ENCODE measurements at regions not wholly inside any gene's neighbourhood (a gene's known extent, or its start where the extent isn't known, plus 50 kb on each side); places are given as distances from the start of the nearest gene placed in this dataset.

DNA sequence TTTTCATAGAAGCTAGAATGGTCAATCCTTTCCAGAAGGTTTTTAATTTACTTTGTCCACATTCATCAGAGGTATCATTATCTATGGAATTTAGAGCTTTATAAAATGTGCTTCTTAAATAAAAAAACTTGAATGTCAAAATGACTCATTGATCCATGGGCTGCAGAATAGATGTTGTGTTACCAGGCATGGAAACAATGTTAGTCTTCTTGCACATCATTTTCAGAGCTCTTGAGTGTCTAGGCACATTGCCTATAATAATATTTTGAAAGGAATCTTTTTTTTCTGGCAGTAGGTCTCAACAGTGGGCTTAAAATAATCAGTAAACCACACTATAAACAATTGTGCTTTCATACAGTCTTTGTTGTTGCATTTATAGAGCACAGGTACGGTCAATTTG lies 200.3 kb downstream of the FAT4 start:
- H3K4me3 ChIP-seq (ENCODE audit: low read length): no peak overlapping the region
- no peaks in the 10 kb centered on the region for H3K9me3 ChIP-seq (replicated peaks; ENCODE audit: low read length)
- no peaks in the 10 kb centered on the region for H3K36me3 ChIP-seq (ENCODE audit: insufficient read depth, low read length)
- H3K9ac ChIP-seq (ENCODE audit: low read depth, low read length): no peak overlapping the region
- H3K4me2 ChIP-seq (ENCODE audit: low read length): no peak overlapping the region
- no peaks in the 10 kb centered on the region for H3K4me1 ChIP-seq (ENCODE audit: control insufficient read depth, insufficient read depth, low read length)
- H3K27me3 ChIP-seq (ENCODE audit: control insufficient read depth, insufficient read depth, low read length): no peaks in the 10 kb centered on the region

DNA sequence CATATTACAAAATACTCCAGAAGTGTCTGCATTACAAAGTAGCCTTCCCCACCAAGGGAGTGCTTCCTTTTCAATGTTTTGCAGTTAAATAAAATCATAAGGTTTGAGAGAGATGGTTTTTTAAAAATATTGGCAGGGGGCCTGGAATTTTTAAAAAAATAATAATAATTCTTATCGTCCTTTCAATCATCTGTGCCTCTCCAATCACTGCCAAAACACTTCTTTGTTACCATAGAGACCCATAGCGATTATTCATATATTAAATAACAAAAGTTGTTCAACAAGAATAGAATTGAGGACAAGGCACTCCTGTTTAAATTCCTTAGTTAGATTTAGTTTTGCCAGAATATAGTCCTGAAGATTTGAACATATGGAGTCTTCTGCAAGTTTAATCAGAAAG lies 203.1 kb downstream of the FAT4 start:
- H3K4me3 ChIP-seq (ENCODE audit: low read length): no peak overlapping the region
- no peaks in the 10 kb centered on the region for H3K4me1 ChIP-seq (ENCODE audit: control insufficient read depth, insufficient read depth, low read length)
- no peaks in the 10 kb centered on the region for H3K27me3 ChIP-seq (ENCODE audit: control insufficient read depth, insufficient read depth, low read length)
- H3K36me3 ChIP-seq (ENCODE audit: insufficient read depth, low read length): no peaks in the 10 kb centered on the region
- H3K4me2 ChIP-seq (ENCODE audit: low read length): no peak overlapping the region
- H3K9ac ChIP-seq (ENCODE audit: low read depth, low read length): no peak overlapping the region
- no peaks in the 10 kb centered on the region for H3K9me3 ChIP-seq (replicated peaks; ENCODE audit: low read length)

DNA sequence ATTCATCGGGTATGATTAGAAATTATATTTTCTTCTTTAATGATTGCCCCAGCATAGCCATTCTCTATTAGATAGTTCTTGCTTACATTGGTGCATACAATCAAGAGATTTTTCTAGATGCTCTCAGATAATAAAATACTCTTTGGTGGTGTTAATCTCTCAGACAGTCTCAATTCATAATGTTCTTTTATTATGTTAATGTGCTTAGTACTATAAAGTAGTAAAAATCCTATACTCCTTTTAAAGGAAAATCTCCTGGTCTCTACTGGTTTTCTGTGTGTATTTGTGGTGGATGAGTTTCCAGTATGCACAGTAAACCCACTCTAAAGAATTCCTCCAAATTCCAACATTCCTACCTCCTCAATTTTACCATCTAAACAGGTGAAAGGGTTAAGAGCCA lies 203.5 kb downstream of the FAT4 start:
- Histone ChIP-seq H3K4me3 (ENCODE audit: low read length) (no peak overlapping the region), H3K4me2 (ENCODE audit: low read length) (no peak overlapping the region), H3K36me3 (ENCODE audit: insufficient read depth, low read length) (no peaks in the 10 kb centered on the region), H3K4me1 (ENCODE audit: control insufficient read depth, insufficient read depth, low read length) (no peaks in the 10 kb centered on the region), H3K27me3 (ENCODE audit: control insufficient read depth, insufficient read depth, low read length) (no peaks in the 10 kb centered on the region), H3K9ac (ENCODE audit: low read depth, low read length) (no peak overlapping the region), H3K9me3 (replicated peaks; ENCODE audit: low read length) (no peaks in the 10 kb centered on the region)

DNA sequence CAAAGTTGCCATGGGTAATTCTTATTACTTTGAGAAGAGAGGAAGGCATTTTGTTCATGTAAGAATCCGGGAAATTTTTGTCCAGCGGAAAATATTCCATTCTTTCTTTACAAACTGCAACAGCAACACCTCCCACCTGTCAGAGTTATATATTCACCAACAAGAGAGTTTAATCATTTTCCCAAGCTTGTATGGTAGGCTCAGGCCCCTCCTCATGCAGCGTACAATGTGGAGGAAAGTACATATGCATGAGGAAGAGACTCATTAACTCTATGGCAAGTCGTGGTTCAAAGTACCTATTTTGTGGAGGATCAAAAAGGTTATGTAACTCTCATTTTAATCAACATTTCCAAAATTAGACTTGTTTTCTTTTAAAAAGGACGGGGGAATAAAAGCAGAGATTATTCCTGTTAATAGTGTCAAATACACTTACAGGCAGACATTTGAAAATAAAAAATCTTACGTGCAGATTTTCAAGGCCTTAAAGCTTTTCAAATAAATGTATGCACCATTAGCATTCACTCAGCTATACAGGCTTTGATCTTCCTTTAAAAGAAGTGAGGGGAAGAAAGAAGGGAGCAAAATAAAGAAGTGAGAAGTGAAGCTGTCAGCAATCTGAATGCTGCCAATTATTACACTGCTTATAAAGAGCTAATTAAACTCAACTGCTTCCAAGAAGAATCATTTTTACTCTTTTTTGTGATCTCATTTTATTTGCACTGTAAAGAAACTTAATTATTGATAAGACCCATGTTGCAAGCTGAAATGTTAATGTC lies 204.8 kb downstream of the FAT4 start:
- no peaks in the 10 kb centered on the region for H3K9me3 ChIP-seq (replicated peaks; ENCODE audit: low read length)
- no peaks in the 10 kb centered on the region for H3K36me3 ChIP-seq (ENCODE audit: insufficient read depth, low read length)
- no peak overlapping the region for H3K4me3 ChIP-seq (ENCODE audit: low read length)
- H3K27me3 ChIP-seq (ENCODE audit: control insufficient read depth, insufficient read depth, low read length): no peaks in the 10 kb centered on the region
- no peaks in the 10 kb centered on the region for H3K4me1 ChIP-seq (ENCODE audit: control insufficient read depth, insufficient read depth, low read length)
- H3K9ac ChIP-seq (ENCODE audit: low read depth, low read length): no peak overlapping the region
- no peak overlapping the region for H3K4me2 ChIP-seq (ENCODE audit: low read length)

DNA sequence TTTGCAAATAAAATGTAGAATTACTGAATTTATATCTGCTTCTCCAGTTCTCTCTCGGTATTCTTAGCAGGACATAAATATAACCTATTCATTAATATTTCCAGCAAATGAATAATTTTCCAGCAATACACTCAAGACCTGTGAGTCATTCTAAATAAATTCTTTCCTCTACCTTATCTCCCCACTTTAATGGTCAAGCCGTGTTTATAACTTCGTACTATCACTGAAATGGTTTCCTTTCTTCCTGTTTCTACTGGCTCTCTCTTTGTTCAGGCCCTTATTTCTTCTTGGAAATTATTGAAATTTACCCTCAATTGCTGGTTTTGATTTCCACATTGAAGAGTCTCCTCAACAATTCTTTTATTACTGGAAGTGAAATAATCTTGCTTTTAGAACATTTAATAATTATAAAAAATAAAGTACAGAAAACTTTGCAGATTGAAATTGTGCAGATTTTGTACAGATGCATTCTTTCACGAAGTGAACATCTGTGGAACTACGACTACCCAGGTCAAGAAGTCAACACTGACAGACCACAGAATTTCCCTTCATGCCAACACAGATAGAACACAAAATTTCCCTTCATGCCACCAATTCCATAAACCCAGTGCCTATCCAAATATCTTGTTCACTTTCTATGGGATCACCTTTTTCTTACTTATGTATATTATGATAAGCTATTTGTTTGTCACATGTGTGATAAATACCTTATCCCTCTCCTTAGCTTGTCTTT lies 205.7 kb downstream of the FAT4 start:
- no peaks in the 10 kb centered on the region for H3K4me1 ChIP-seq (ENCODE audit: control insufficient read depth, insufficient read depth, low read length)
- no peak overlapping the region for H3K4me3 ChIP-seq (ENCODE audit: low read length)
- no peak overlapping the region for H3K9ac ChIP-seq (ENCODE audit: low read depth, low read length)
- H3K9me3 ChIP-seq (replicated peaks; ENCODE audit: low read length): no peaks in the 10 kb centered on the region
- no peaks in the 10 kb centered on the region for H3K27me3 ChIP-seq (ENCODE audit: control insufficient read depth, insufficient read depth, low read length)
- H3K36me3 ChIP-seq (ENCODE audit: insufficient read depth, low read length): no peaks in the 10 kb centered on the region
- H3K4me2 ChIP-seq (ENCODE audit: low read length): no peak overlapping the region

DNA sequence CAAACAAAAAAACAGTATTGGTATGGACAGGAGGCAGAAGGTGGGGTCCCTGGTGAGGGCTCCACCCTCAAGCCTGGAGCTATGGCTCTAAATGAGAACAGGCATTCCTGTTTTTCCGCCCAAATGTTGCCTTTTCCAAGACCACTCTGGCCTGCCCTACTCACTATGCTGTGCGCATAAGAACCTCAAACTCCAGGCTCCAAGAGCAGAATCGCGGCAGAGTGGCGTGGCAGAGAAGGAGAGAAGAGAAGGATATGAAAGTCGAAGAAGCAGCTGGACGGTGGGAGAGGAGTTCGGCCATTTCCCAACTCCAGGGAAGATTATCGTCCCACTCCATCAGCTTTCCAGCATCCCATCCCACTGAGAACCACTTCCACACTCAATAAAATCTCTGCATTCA lies 207.8 kb downstream of the FAT4 start:
- Histone ChIP-seq H3K27me3 (ENCODE audit: control insufficient read depth, insufficient read depth, low read length) (no peaks in the 10 kb centered on the region), H3K36me3 (ENCODE audit: insufficient read depth, low read length) (no peaks in the 10 kb centered on the region), H3K4me1 (ENCODE audit: control insufficient read depth, insufficient read depth, low read length) (no peaks in the 10 kb centered on the region), H3K9me3 (replicated peaks; ENCODE audit: low read length) (no peaks in the 10 kb centered on the region), H3K4me2 (ENCODE audit: low read length) (no peak overlapping the region), H3K9ac (ENCODE audit: low read depth, low read length) (no peak overlapping the region), H3K4me3 (ENCODE audit: low read length) (no peak overlapping the region)

DNA sequence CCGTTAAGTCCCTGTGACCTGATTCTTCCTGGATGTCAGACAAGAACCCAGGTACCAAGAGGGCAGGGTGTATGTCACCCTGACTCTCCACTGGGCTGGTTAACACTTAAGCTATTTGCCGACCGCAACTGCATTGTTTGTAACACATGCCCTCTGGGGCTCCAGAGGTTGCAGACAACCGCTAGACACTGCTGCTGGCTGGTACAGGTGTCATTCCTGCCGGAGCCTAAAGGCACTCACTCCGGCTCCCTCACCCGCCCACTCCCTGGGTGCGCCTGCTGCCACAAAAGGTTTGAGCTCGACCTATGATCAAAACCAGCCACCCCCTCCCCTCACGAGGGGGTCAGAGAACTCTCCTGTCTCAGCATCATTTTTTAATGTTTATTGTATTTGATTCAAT lies 208.2 kb downstream of the FAT4 start:
- Histone ChIP-seq H3K4me3 (ENCODE audit: low read length) (no peak overlapping the region), H3K36me3 (ENCODE audit: insufficient read depth, low read length) (no peaks in the 10 kb centered on the region), H3K9ac (ENCODE audit: low read depth, low read length) (no peak overlapping the region), H3K27me3 (ENCODE audit: control insufficient read depth, insufficient read depth, low read length) (no peaks in the 10 kb centered on the region), H3K9me3 (replicated peaks; ENCODE audit: low read length) (no peaks in the 10 kb centered on the region), H3K4me2 (ENCODE audit: low read length) (no peak overlapping the region), H3K4me1 (ENCODE audit: control insufficient read depth, insufficient read depth, low read length) (no peaks in the 10 kb centered on the region)

DNA sequence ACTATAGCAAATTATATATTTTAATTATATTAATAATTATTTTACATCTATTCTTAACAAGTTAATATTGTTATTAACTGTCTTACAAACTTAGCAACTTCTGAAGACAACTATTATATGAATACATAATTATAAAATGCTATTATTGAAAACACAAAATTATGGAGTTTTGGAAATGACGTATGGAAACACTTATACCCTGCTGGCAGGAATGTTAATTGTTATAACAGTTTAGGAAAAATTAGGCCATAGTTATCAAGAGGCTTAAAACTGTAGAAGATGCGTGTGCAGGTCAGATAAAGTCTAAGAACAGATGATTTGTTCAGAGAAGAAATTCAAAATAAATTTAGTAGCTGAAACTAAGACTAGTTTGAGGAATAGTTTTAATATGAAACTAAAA lies 211.7 kb downstream of the FAT4 start:
- no peaks in the 10 kb centered on the region for H3K4me1 ChIP-seq (ENCODE audit: control insufficient read depth, insufficient read depth, low read length)
- no peaks in the 10 kb centered on the region for H3K36me3 ChIP-seq (ENCODE audit: insufficient read depth, low read length)
- H3K4me2 ChIP-seq (ENCODE audit: low read length): no peak overlapping the region
- H3K4me3 ChIP-seq (ENCODE audit: low read length): no peak overlapping the region
- no peaks in the 10 kb centered on the region for H3K9me3 ChIP-seq (replicated peaks; ENCODE audit: low read length)
- H3K27me3 ChIP-seq (ENCODE audit: control insufficient read depth, insufficient read depth, low read length): no peaks in the 10 kb centered on the region
- no peak overlapping the region for H3K9ac ChIP-seq (ENCODE audit: low read depth, low read length)

DNA sequence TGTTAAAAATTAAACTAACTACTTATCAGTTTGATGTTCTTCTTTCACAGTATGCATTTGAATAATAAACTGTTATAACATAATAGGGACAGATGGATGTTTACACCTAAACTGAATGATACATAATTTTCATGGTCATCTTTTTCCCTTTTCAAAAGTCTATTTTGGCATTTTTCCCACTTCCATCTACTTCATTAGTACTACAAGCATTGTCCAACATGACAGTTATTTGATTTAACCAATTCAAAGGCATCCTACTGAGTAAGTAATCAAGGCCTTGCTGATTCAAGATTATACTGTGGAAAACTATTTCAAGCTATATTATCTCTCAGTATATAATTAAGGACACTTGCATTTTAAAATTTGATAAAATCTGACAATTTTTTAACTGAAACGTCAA lies 212.9 kb downstream of the FAT4 start:
- H3K27me3 ChIP-seq (ENCODE audit: control insufficient read depth, insufficient read depth, low read length): no peaks in the 10 kb centered on the region
- H3K36me3 ChIP-seq (ENCODE audit: insufficient read depth, low read length): no peaks in the 10 kb centered on the region
- H3K4me3 ChIP-seq (ENCODE audit: low read length): no peak overlapping the region
- H3K4me1 ChIP-seq (ENCODE audit: control insufficient read depth, insufficient read depth, low read length): no peaks in the 10 kb centered on the region
- H3K4me2 ChIP-seq (ENCODE audit: low read length): no peak overlapping the region
- no peaks in the 10 kb centered on the region for H3K9me3 ChIP-seq (replicated peaks; ENCODE audit: low read length)
- no peak overlapping the region for H3K9ac ChIP-seq (ENCODE audit: low read depth, low read length)

DNA sequence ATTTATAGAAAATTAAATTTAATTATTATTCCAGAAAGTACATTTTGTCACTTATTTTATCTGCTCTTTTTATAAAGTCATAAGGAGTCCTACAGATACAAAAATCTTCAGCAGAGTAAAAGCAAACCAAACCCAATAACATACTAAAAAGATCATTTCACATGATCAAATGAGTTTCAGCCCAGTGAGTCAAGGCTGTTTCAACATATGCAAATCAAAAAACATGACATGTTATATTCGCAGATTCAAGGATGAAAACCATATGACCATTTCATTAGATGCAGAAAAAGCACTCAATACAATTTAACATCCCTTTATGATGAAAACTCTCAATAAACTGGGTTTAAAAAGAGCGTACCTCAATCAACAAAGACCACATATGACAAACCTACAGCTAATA lies 214.3 kb downstream of the FAT4 start:
- H3K27me3 ChIP-seq (ENCODE audit: control insufficient read depth, insufficient read depth, low read length): no peaks in the 10 kb centered on the region
- H3K4me1 ChIP-seq (ENCODE audit: control insufficient read depth, insufficient read depth, low read length): no peaks in the 10 kb centered on the region
- H3K9me3 ChIP-seq (replicated peaks; ENCODE audit: low read length): no peaks in the 10 kb centered on the region
- H3K36me3 ChIP-seq (ENCODE audit: insufficient read depth, low read length): no peaks in the 10 kb centered on the region
- no peak overlapping the region for H3K9ac ChIP-seq (ENCODE audit: low read depth, low read length)
- H3K4me2 ChIP-seq (ENCODE audit: low read length): no peak overlapping the region
- no peak overlapping the region for H3K4me3 ChIP-seq (ENCODE audit: low read length)

DNA sequence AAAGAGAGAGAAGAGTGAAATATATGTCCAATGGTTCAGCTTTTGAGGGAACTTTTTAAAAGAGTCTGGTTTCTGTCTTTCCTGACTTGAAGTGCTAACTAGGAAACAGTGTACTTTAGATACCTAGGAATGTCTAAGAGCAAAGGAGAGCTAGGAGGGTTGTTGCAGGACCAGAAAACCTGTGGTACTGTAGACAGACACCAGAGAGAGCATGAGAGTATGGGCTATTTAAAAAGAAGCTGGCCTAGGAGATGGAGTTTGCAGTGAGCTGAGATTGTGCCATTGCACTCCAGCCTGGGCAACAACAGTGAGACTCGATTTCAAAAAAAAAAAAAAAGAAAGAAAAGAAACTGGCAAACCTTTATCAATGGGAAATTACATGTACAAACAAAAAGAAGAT lies 223.9 kb downstream of the FAT4 start:
- H3K9ac ChIP-seq (ENCODE audit: low read depth, low read length): no peak overlapping the region
- no peak overlapping the region for H3K4me3 ChIP-seq (ENCODE audit: low read length)
- no peaks in the 10 kb centered on the region for H3K9me3 ChIP-seq (replicated peaks; ENCODE audit: low read length)
- H3K4me1 ChIP-seq (ENCODE audit: control insufficient read depth, insufficient read depth, low read length): no peaks in the 10 kb centered on the region
- no peaks in the 10 kb centered on the region for H3K27me3 ChIP-seq (ENCODE audit: control insufficient read depth, insufficient read depth, low read length)
- no peak overlapping the region for H3K4me2 ChIP-seq (ENCODE audit: low read length)
- no peaks in the 10 kb centered on the region for H3K36me3 ChIP-seq (ENCODE audit: insufficient read depth, low read length)

DNA sequence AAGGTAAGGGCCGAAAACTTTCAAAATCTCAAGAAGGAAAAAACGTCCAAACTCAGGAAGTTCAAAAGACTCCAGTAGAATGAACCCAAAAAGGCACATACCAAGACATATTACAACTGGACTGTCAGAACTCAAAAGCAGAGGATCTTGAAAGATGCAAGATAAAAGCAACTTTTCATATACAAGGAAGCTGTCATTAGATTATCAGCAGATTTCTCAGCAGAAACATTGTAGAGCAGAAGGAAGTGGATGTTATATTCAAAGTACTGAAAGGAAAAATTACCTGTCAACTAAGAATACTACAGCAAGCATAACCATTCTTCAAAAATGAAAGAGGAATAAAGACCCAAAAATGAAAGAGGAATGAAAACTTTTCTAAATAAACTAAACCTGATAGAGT lies 224.9 kb downstream of the FAT4 start:
- Histone ChIP-seq H3K4me2 (ENCODE audit: low read length) (no peak overlapping the region), H3K27me3 (ENCODE audit: control insufficient read depth, insufficient read depth, low read length) (no peaks in the 10 kb centered on the region), H3K36me3 (ENCODE audit: insufficient read depth, low read length) (no peaks in the 10 kb centered on the region), H3K4me3 (ENCODE audit: low read length) (no peak overlapping the region), H3K9ac (ENCODE audit: low read depth, low read length) (no peak overlapping the region), H3K4me1 (ENCODE audit: control insufficient read depth, insufficient read depth, low read length) (no peaks in the 10 kb centered on the region), H3K9me3 (replicated peaks; ENCODE audit: low read length) (no peaks in the 10 kb centered on the region)

Data from skeletal muscle satellite cell (primary cell).